ENCODE measurements at regions not wholly inside any gene's neighbourhood (a gene's known extent, or its start where the extent isn't known, plus 50 kb on each side); places are given as distances from the start of the nearest gene placed in this dataset.

GRCh38 chr5:154610321-154611154 is 132.5 kb upstream of the HAND1 start:
- Histone ChIP-seq H4K8ac (ENCODE audit: extremely low read depth, insufficient read depth, low read length) (no peak overlapping the region), H3K4ac (replicated peaks; ENCODE audit: insufficient read length, low read depth, low read length) (no peak overlapping the region), H2BK5ac (ENCODE audit: low read depth, low read length) (no peak overlapping the region), H3K23me2 (ENCODE audit: low read depth, low read length) (peaks cover 4% of the 10 kb centered on the region; the same call in 1 of the 2 replicates), H4K20me1 (replicated peaks in 1 of 2; ENCODE audit: control insufficient read depth in 1 of 2, insufficient read depth in 2 of 2, low read length in 2 of 2) (no peaks in the 10 kb centered on the region), H2AFZ (ENCODE audit: low read length) (no peak overlapping the region; the same call in 1 of the 2 replicates), H3K27me3 (replicated peaks in 1 of 4; ENCODE audit: control insufficient read depth in 3 of 4, extremely low read depth in 1 of 4, insufficient read depth in 3 of 4, low read length in 3 of 4) (peaks cover 9 to 36% (median 33%) of the 10 kb centered on the region in 4 experiments), H3K79me2 (ENCODE audit: control insufficient read depth in 1 of 2, insufficient read depth in 2 of 2, low read length in 2 of 2) (no peaks in the 10 kb centered on the region), H3K4me1 (replicated peaks in 1 of 4; ENCODE audit: control insufficient read depth in 3 of 4, insufficient read depth in 4 of 4, low read length in 3 of 4) (peaks cover 6 to 8% (median 8%) of the 10 kb centered on the region in 4 experiments; a peak in 6 of 7 replicates), H2BK20ac (ENCODE audit: low read length) (no peak overlapping the region), H3K4me2 (ENCODE audit: insufficient read depth in 1 of 2, low read depth in 2 of 2, low read length in 2 of 2) (peak overlapping the region; percentile 97), H2AK5ac (ENCODE audit: low read depth, low read length) (no peak overlapping the region), H4K91ac (replicated peaks; ENCODE audit: insufficient read length, low read length) (no peak overlapping the region), H2BK12ac (ENCODE audit: low read depth, low read length) (no peak overlapping the region), H2BK120ac (replicated peaks; ENCODE audit: low read depth, low read length) (no peak overlapping the region), H3K9me3 (ENCODE audit: insufficient read depth in 2 of 2, low read depth in 1 of 2, low read length in 1 of 2) (no peaks in the 10 kb centered on the region), H3K18ac (ENCODE audit: extremely low read depth, low read length) (no peak overlapping the region; the same call in 1 of the 2 replicates), H3K56ac (replicated peaks; ENCODE audit: insufficient read length, low read depth, low read length) (no peak overlapping the region), H4K5ac (ENCODE audit: insufficient read length, low read depth, low read length) (no peak overlapping the region), H3K79me1 (ENCODE audit: low read depth, low read length) (no peaks in the 10 kb centered on the region), H3K36me3 (ENCODE audit: control insufficient read depth in 2 of 4, insufficient read depth in 4 of 4, low read length in 3 of 4) (no peaks in the 10 kb centered on the region), H3K23ac (ENCODE audit: insufficient read length) (no peak overlapping the region), H3K14ac (ENCODE audit: insufficient read length) (no peak overlapping the region), H3K9ac (replicated peaks in 1 of 4; ENCODE audit: extremely low read depth in 1 of 4, low read depth in 3 of 4, low read length in 3 of 4) (no peak overlapping the region), H2BK15ac (ENCODE audit: low read length) (no peak overlapping the region), H3K27ac (ENCODE audit: low read depth, low read length) (no peak overlapping the region), H3K4me3 (ENCODE audit: extremely low read depth in 1 of 4, insufficient read depth in 2 of 4, low read depth in 3 of 4, low read length in 4 of 4) (peak overlapping the region; percentile 4 to 75 (median 50); a peak in 7 of 8 replicates)
- peak; percentile 75 to 93 for DNase-seq (ENCODE audit: low read depth in 1 of 2, low spot score in 2 of 2)
- POLR2A ChIA-PET (ENCODE audit: partially characterized antibody): interaction anchor here (0.6 to 1.7 kb wide), 3 partner anchors 131 to 334 kb away, joined by 3 to 5 read pairs (median 3); no protein-coding TSS in a partner anchor
- CTCF ChIA-PET (ENCODE audit: partially characterized antibody): interaction anchor here (0.6 to 10.4 kb wide), 35 partner anchors 8 to 315 kb away, joined by 3 to 273 read pairs (median 4); partner anchors contain the start of gene HAND1
- 4% methylated on average over 48 of the region's 50 CpGs; no CpG with 5 or more reads in 1 of the 2 experiments for WGBS, 2 experiments (ENCODE audit: extremely low coverage in 1 of 2, insufficient coverage in 1 of 2, insufficient read length in 1 of 2, insufficient replicate concordance in 2 of 2, low coverage in 1 of 2, low lambda C conversion rate in 2 of 2, missing lambda C conversion rate in 1 of 2)
- peak; percentile 58 for FAIRE-seq
- TF ChIP-seq KDM5A (IDR thresholded peaks at IDR 0.05; ENCODE audit: low read length): peak; percentile 48; the same call in 1 of the 2 replicates
- TF ChIP-seq EP300 (IDR thresholded peaks at IDR 0.05; ENCODE audit: borderline replicate concordance in 1 of 2, low read depth in 2 of 2, low read length in 2 of 2): 0 out of 3 replicates have a peak, but pooled peaks of 1 of the 2 experiments have one; percentile 47
- no peak for TF ChIP-seq RFX5 (IDR thresholded peaks at IDR 0.05; ENCODE audit: borderline replicate concordance, low read depth, low read length)
- no peak for TF ChIP-seq TAF7 (optimal IDR thresholded peaks at IDR 0.05; ENCODE audit: borderline replicate concordance, low read depth, low read length)
- TF ChIP-seq CHD2 (IDR thresholded peaks at IDR 0.05; ENCODE audit: low read length): peak; percentile 45; the same call in 1 of the 2 replicates
- TF ChIP-seq SP2 (IDR thresholded peaks at IDR 0.05; ENCODE audit: low read length): no peak
- no peak for TF ChIP-seq PHF8 (conservative IDR thresholded peaks at IDR 0.05; ENCODE audit: low read depth, low read length)
- TF ChIP-seq BRCA1 (IDR thresholded peaks at IDR 0.05; ENCODE audit: low read depth, low read length): no peak; the same call in 1 of the 2 replicates
- TF ChIP-seq SIRT6 (IDR thresholded peaks at IDR 0.05; ENCODE audit: low read length): no peak
- no peak for TF ChIP-seq POLR2A (IDR thresholded peaks at IDR 0.05; ENCODE audit: control extremely low read depth in 1 of 2, low read depth in 2 of 2, low read length in 2 of 2)
- no peak for TF ChIP-seq CBX5 (IDR thresholded peaks at IDR 0.05; ENCODE audit: low read depth, low read length)
- TF ChIP-seq MAX (IDR thresholded peaks at IDR 0.05): peak; percentile 99
